ENCODE measurements at regions not wholly inside any gene's neighbourhood (a gene's known extent, or its start where the extent isn't known, plus 50 kb on each side); places are given as distances from the start of the nearest gene placed in this dataset.

DNA sequence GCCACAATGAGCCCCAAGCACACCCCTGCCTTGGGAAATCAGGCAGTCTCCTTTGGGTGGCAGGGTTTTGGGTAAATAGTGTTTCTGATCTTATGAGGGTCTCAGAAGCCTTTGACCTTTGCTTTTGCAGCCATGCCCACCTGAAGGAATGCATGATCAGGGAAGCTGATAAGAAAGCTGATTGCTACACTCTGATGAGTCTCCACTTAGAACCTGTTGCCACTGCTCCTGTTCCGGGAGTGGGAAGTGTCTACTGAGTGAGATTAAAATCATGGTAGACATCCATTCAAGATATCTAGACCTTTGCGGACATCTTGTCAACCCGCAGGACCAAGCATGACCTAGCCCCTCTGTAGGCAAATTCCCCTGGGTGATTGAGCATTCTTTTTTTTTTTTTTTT is 282.6 kb downstream of the SKIDA1 start:
- intact Hi-C loops (cut with micrococcal nuclease; ENCODE audit: unreplicated experiment), result no loop called here
- Histone ChIP-seq H3K9me3 (ENCODE audit: insufficient read depth, low read depth) (no peaks in the 10 kb centered on the region), H3K79me2 (ENCODE audit: low read depth) (no peaks in the 10 kb centered on the region), H2AFZ (no peak overlapping the region), H3K4me2 (no peak overlapping the region), H3K4me3 (no peak overlapping the region), H3K4me1 (replicated peaks; ENCODE audit: insufficient read depth) (peaks cover 12% of the 10 kb centered on the region), H4K20me1 (ENCODE audit: insufficient read depth) (no peaks in the 10 kb centered on the region), H3K27me3 (ENCODE audit: insufficient read depth, low read depth) (no peaks in the 10 kb centered on the region), H3K27ac (no peak overlapping the region), H3K9me2 (ENCODE audit: insufficient read depth) (peaks cover 3% of the 10 kb centered on the region; the same call in 1 of the 2 replicates), H3K36me3 (ENCODE audit: low read depth) (no peaks in the 10 kb centered on the region), H3F3A (ENCODE audit: insufficient read depth, low read depth) (peaks cover 6% of the 10 kb centered on the region; the same call in 1 of the 2 replicates)
- ChIA-PET POLR2A (ENCODE audit: unreplicated experiment) (no interaction called here), CTCF (interaction anchor here (0.6 kb wide), 1 partner anchor 160 kb away, joined by 11 read pairs; no protein-coding TSS in a partner anchor)
- no peak for DNase-seq
- no peak for TF ChIP-seq EZH2 (IDR thresholded peaks at IDR 0.05; ENCODE audit: low read depth)
- TF ChIP-seq, protein P1, sequence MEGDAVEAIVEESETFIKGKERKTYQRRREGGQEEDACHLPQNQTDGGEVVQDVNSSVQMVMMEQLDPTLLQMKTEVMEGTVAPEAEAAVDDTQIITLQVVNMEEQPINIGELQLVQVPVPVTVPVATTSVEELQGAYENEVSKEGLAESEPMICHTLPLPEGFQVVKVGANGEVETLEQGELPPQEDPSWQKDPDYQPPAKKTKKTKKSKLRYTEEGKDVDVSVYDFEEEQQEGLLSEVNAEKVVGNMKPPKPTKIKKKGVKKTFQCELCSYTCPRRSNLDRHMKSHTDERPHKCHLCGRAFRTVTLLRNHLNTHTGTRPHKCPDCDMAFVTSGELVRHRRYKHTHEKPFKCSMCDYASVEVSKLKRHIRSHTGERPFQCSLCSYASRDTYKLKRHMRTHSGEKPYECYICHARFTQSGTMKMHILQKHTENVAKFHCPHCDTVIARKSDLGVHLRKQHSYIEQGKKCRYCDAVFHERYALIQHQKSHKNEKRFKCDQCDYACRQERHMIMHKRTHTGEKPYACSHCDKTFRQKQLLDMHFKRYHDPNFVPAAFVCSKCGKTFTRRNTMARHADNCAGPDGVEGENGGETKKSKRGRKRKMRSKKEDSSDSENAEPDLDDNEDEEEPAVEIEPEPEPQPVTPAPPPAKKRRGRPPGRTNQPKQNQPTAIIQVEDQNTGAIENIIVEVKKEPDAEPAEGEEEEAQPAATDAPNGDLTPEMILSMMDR (conservative IDR thresholded peaks at IDR 0.05), result no peak
- BruUV-seq (replicated peaks), result no TSS peak

DNA sequence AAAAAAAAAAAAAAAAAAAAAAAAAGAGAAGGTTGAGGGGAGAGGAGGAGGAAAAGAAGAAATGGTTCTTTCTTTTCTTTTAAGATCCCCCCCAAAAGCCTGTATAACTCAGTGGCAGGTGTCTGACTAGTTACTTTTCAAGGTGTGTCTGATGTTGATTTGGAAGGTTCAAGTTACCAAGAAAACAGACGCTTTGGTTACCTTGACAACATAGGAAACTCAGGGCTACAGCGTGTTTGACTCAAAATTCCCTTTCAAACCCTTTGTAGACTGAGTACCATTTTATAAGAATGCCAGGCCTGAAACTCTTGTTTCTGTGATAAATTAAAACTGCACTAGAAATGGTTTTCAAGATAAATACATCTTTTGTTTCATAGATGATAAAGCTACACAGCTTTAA is 286.8 kb downstream of the SKIDA1 start:
- Histone ChIP-seq H4K20me1 (ENCODE audit: insufficient read depth) (no peaks in the 10 kb centered on the region), H3K9me3 (ENCODE audit: insufficient read depth, low read depth) (no peaks in the 10 kb centered on the region), H3K4me1 (replicated peaks; ENCODE audit: insufficient read depth) (peaks cover 25% of the 10 kb centered on the region), H2AFZ (no peak overlapping the region), H3K9me2 (ENCODE audit: insufficient read depth) (peaks cover 3% of the 10 kb centered on the region; the same call in 1 of the 2 replicates), H3K79me2 (ENCODE audit: low read depth) (no peaks in the 10 kb centered on the region), H3K27me3 (ENCODE audit: insufficient read depth, low read depth) (no peaks in the 10 kb centered on the region), H3K4me3 (no peak overlapping the region), H3K4me2 (no peak overlapping the region), H3K36me3 (ENCODE audit: low read depth) (no peaks in the 10 kb centered on the region), H3F3A (ENCODE audit: insufficient read depth, low read depth) (peaks cover 15% of the 10 kb centered on the region; the same call in 1 of the 2 replicates), H3K27ac (peak overlapping the region; percentile 78)
- POLR2A ChIA-PET (ENCODE audit: unreplicated experiment), result interaction anchor here (0.7 to 1.0 kb wide), 2 partner anchors 25 to 63 kb away, joined by 9 to 11 read pairs; no protein-coding TSS in a partner anchor
- TF ChIP-seq, protein P1 (conservative IDR thresholded peaks at IDR 0.05), result no peak
- TF ChIP-seq EZH2 (IDR thresholded peaks at IDR 0.05; ENCODE audit: low read depth), result no peak
- CTCF ChIA-PET, result no interaction called here
- BruUV-seq (replicated peaks), result no TSS peak
- no peak for DNase-seq
- intact Hi-C loops (cut with micrococcal nuclease; ENCODE audit: unreplicated experiment), result loop anchor here (1.0 to 2.0 kb wide), 3 partner anchors 26 to 64 kb away; no protein-coding TSS in a partner anchor

DNA sequence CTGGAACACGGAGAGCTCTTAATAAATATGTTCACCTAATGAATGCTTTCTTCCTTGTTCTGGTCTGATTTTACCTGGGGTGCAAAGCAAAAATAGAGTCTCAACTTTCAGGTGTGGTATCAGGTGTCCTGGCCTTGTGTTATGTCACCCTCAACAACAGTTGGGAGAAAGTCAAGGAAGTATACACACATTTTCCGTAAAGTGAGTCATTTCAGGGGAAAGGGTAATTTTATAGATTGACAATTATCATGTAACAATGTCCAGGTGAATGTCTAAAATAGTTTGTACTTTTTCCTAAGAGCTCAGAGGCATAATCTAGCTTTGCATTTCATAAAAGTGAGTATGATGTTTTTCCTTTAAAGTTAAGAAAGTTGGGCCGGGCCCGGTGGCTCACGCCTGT is 287.4 kb downstream of the SKIDA1 start:
- H3K27me3 ChIP-seq (ENCODE audit: insufficient read depth, low read depth), result no peaks in the 10 kb centered on the region
- H3K4me2 ChIP-seq, result peak overlapping the region; percentile 34
- ChIA-PET POLR2A (ENCODE audit: unreplicated experiment) (interaction anchor here (0.6 to 1.0 kb wide), 2 partner anchors 63 to 152 kb away, joined by 11 to 30 read pairs; no protein-coding TSS in a partner anchor), CTCF (interaction anchor here (0.7 kb wide), 1 partner anchor 196 kb away, joined by 6 read pairs; no protein-coding TSS in a partner anchor)
- H3K79me2 ChIP-seq (ENCODE audit: low read depth), result no peaks in the 10 kb centered on the region
- peaks cover 3% of the 10 kb centered on the region; the same call in 1 of the 2 replicates for H3K9me2 ChIP-seq (ENCODE audit: insufficient read depth)
- BruUV-seq (replicated peaks), result no TSS peak
- H2AFZ ChIP-seq, result no peak overlapping the region
- no peaks in the 10 kb centered on the region for H4K20me1 ChIP-seq (ENCODE audit: insufficient read depth)
- peaks cover 15% of the 10 kb centered on the region; the same call in 1 of the 2 replicates for H3F3A ChIP-seq (ENCODE audit: insufficient read depth, low read depth)
- H3K4me1 ChIP-seq (replicated peaks; ENCODE audit: insufficient read depth), result peaks cover 25% of the 10 kb centered on the region
- H3K4me3 ChIP-seq, result no peak overlapping the region
- DNase-seq, result peak; percentile 43 to 90
- no peaks in the 10 kb centered on the region for H3K36me3 ChIP-seq (ENCODE audit: low read depth)
- intact Hi-C loops (cut with micrococcal nuclease; ENCODE audit: unreplicated experiment), result loop anchor here (1.0 to 2.0 kb wide), 3 partner anchors 27 to 64 kb away; no protein-coding TSS in a partner anchor
- peak overlapping the region; percentile 78 for H3K27ac ChIP-seq
- no peaks in the 10 kb centered on the region for H3K9me3 ChIP-seq (ENCODE audit: insufficient read depth, low read depth)
- TF ChIP-seq, protein P1 (conservative IDR thresholded peaks at IDR 0.05), result no peak
- no peak for TF ChIP-seq EZH2 (IDR thresholded peaks at IDR 0.05; ENCODE audit: low read depth)
